ENCODE measurements at regions not wholly inside any gene's neighbourhood (a gene's known extent, or its start where the extent isn't known, plus 50 kb on each side); places are given as distances from the start of the nearest gene placed in this dataset.
A peak's percentile ranks its signal among the peaks of the same experiment; 100 is the strongest.

GRCh38 chr6:4008324-4009047, 70.5 kb downstream of the FAM217A start:
- DNase-seq, result no peak

DNA sequence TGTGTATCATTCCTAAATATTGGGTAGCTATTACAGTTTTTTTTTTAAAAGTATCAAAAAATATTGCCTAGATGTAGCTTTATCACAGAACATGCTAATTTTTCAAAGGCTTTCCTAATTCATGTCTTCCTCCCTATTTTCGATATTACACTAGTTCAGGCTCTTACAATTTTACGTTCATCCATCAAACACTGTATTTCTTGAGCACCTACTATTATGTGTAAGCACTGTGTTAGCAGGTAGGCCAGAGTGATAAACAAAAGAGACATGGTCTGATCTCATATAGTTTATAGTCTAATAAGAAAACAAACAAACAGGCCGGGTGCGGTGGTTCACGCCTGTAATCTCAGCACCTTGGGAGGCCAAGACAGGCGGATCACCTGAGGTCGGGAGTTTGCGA, 69.5 kb downstream of the FAM217A start:
- no peak for DNase-seq

DNA sequence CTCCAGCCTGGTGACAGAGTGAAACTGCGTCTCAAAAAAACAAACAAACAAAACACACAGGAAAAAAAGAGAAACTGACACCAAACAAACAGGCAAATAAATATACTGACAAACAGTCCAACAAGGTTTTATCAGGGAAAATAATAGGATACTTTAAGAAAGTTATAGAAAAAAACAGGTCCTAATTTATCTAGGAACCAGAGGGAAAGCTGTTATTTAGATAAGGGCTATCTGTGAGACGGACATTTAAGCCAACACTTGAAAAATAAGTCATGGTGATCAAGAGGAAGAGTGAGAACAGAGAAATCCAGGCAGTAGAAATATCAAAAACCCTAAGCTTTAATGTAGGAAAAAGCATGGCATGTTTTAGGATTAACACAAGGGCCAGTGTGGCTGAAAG, 68.9 kb downstream of the FAM217A start:
- DNase-seq, result no peak

GRCh38 chr6:4010689-4011090, 68.2 kb downstream of the FAM217A start:
- no peak for DNase-seq

DNA sequence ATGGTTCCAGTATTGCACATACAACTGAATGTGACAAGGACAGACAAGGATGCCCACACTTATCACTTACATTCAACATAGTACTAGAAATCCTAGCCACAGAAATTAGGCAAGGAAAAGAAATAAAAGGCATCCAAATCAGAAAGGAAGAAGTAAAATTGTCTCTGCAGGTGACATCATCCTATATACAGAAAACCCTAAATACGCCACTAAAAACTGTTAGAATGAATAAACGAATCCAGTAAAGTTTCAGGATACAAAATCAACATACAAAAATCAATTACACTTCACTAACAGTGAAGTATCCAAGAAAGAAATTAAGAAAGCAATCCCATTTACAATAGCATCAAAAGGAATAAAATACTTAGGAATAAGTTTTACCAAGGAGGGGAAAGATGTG, 66.1 kb downstream of the FAM217A start:
- DNase-seq, result no peak

DNA sequence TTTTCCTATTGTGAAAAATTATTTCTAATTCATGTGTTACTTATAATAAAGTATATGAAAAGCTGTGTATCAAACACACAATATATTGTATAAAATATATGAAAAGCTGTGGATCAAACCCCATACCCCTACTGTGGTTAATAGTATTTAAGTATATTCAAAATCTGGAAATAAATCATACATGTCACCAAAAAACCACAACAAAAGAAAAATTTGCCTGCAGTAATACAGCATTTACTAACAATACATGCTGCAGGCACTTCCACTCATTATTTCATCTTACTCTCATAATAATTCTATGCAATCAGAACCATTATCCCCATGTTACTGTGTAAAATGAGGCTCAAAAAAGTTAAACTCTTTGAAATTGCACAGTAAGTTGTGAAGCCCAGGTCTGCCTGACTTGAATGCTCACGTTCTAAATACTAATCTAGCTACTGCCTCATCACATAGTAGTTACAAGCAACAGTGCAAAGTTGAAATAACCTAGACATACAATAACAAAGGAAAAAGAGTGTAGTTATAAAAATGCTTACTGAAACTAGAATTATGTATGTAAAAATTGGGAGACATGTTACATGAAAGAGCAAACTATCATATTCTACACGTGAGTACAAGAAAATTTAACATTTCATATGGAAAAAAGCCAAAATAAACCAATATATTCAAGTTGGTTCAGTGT, 61.7 kb downstream of the FAM217A start:
- no peak for DNase-seq

GRCh38 chr6:4017834-4018170, 61.1 kb downstream of the FAM217A start:
- no peak for DNase-seq

DNA sequence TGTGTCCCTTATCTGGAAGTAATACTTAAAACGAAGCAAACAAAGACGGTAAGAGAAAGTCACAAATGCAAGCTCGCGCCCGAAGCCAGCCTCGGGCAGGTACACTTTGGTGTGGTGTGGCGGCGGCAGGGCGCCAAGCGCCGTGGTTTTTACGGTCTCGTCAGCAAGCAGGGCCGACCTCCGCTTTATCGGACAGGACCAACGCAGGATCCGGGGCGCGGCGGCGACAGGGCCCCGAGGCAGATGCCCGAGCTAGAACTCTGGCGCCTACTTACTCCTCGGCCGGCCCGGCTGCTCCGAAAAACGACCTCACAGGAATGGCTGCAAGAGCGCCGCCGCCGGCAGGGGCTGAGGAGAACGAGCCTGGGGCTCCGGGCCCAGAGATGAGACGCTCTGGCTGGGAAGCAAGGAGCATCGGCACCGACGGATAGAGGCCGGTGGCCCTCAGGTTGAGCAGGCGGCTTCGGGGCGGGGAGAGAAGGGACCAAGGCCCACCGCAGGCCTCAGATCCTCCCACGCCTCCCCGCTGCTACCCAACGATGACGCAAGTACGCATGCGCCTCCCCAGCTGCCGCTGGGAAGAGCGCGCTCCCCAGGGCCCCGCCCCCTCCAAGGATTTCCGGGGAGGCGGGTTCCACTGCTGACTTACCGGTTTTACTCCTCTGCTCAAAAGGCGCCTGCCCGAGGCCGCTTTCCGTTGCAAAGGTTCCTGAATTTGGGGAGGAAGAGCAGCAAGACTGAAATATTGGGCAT, 60.6 kb downstream of the FAM217A start:
- peak; percentile 97 to 98 for DNase-seq

Data from stimulated activated CD4-positive, alpha-beta T cell treated with anti-CD3 and anti-CD28 coated beads, Interleukin-2, amount 100 ng/mL, for 24 hours (primary cell).